ENCODE measurements at regions not wholly inside any gene's neighbourhood (a gene's known extent, or its start where the extent isn't known, plus 50 kb on each side); places are given as distances from the start of the nearest gene placed in this dataset.

DNA sequence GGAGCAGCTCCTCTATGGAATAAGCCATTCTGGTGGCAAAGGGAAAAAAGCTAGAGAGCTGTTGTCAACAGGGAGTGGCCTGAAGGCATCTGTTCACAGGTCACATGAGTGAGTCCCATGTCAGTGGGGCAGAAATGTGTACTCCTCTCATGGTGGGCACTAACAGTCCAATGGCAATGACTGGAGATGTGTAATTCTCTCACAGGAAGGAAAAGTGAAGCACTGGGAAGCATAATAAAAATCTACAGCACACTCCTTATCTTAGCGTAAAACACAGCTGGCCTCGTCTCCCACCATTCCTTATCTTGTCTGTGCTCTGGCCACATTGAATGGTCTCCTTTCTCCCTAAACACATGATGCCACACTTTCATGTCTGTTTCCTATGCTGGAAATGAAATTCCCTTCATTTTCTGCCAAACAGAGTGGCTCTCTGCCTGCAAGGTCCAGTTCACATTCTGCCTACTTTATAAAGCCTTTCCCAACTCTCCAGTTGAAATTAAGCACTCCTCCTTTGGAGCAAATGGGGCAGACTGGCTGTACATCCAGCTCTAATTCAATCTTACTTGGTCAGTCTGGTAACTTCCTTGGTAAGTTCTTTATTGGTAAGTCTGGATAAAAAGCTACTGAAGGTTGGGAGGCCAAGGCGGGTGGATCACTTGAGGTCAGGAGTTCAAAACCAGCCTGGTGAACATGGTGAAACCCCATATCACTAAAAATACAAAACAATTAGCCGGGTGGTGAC lies 139.8 kb downstream of the RPL22L1 start:
- TF ChIP-seq, protein P1, sequence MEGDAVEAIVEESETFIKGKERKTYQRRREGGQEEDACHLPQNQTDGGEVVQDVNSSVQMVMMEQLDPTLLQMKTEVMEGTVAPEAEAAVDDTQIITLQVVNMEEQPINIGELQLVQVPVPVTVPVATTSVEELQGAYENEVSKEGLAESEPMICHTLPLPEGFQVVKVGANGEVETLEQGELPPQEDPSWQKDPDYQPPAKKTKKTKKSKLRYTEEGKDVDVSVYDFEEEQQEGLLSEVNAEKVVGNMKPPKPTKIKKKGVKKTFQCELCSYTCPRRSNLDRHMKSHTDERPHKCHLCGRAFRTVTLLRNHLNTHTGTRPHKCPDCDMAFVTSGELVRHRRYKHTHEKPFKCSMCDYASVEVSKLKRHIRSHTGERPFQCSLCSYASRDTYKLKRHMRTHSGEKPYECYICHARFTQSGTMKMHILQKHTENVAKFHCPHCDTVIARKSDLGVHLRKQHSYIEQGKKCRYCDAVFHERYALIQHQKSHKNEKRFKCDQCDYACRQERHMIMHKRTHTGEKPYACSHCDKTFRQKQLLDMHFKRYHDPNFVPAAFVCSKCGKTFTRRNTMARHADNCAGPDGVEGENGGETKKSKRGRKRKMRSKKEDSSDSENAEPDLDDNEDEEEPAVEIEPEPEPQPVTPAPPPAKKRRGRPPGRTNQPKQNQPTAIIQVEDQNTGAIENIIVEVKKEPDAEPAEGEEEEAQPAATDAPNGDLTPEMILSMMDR (conservative IDR thresholded peaks at IDR 0.05; ENCODE audit: low read depth, low read length) = no peak
- TF ChIP-seq EZH2 (IDR thresholded peaks at IDR 0.05; ENCODE audit: borderline replicate concordance, low read depth, low read length, poor library complexity, severe bottlenecking) = no peak

Data from A673 (cell line).